T-helper 17 cell (primary cell): ENCODE measurements at regions not wholly inside any gene's neighbourhood (a gene's known extent, or its start where the extent isn't known, plus 50 kb on each side); places are given as distances from the start of the nearest gene placed in this dataset.

ENCODE experiments used
- ATAC-seq: fragments of 150-1000 bp; cut with Tn5 transposase; 2 replicates; pipeline ENCODE4 v1.10.0; 2021; ENCODE audit warnings: mild to moderate bottlenecking, moderate library complexity
- DNase-seq, 3 donors: peaks; one replicate each; pipeline versions ENCODE4 v3.0.0 to v3.0.0-alpha.2; 2020 to 2021
- H3K9me3 ChIP-seq: one replicate; pipeline ENCODE4 v1.7.0; 2013; ENCODE audit warnings: low read length, mild to moderate bottlenecking; ENCODE audit not compliant: control insufficient read depth, poor library complexity, severe bottlenecking
- H3K27ac Mint-ChIP-seq: one replicate; pipeline ENCODE4 v1.8.0; 2022; ENCODE audit warnings: mild to moderate bottlenecking, moderate library complexity, mixed read lengths
- H3K27me3 Mint-ChIP-seq: one replicate; pipeline ENCODE4 v1.8.0; 2022; ENCODE audit warnings: mixed read lengths
- H3K36me3 Mint-ChIP-seq: one replicate; pipeline ENCODE4 v1.8.0; 2022; ENCODE audit warnings: low read depth, mixed read lengths
- H3K4me1 Mint-ChIP-seq: one replicate; pipeline ENCODE4 v1.8.0; 2022; ENCODE audit warnings: mild to moderate bottlenecking, mixed read lengths
- H3K4me3 Mint-ChIP-seq: one replicate; pipeline ENCODE4 v1.8.0; 2022; ENCODE audit warnings: mild to moderate bottlenecking, moderate library complexity, mixed read lengths

DNA sequence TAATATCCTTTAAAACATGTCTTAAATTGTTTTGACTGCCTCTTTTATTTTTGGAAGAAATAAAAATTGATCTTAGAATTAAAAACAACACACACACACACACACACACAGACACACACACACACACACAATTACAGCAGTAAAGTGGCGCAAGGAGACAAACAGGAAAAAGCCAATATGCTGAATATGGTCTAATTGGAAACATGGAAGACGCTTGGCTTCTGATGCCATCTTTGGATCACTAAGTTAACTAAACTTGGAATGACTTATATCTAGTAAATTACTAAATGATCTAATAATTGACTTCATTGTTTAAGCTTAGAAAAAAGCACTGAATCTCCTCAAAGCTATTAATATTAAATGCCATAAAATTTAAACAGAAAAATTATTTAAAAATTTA, 1093.4 kb downstream of the ADGRL3 start:
- ATAC-seq, result no peak
- no peaks in the 10 kb centered on the region for H3K27me3 Mint-ChIP-seq
- no peak overlapping the region for H3K27ac Mint-ChIP-seq

DNA sequence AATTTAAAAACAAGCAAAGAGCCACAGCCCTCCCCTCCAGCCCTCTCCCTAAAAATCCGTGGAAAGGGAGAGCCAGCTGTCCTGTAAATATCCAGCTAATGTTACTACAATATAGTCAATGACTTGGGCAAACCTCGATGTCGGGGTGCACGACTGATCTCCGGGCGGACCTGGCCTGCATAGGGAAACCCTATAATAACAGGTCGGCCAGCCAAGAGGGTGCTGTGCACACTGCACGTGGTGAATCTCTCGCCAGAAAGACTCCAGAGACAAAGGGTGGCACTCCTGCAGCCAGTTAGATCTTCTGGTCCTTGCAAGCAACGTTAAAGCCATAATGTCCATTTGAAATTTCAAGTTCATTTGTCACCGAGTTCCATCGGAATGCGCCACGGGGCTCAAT, 1092.8 kb downstream of the ADGRL3 start:
- Mint-ChIP-seq H3K36me3 (no peaks in the 10 kb centered on the region), H3K27ac (no peak overlapping the region), H3K27me3 (no peaks in the 10 kb centered on the region), H3K4me1 (no peaks in the 10 kb centered on the region), H3K4me3 (no peak overlapping the region)
- H3K9me3 ChIP-seq, result peaks cover 3% of the 10 kb centered on the region
- no peak for ATAC-seq
- no peak for DNase-seq

More for the DNA sequence above, 1093.4 kb downstream of the ADGRL3 start:
- Mint-ChIP-seq H3K4me3 (no peak overlapping the region), H3K4me1 (no peaks in the 10 kb centered on the region), H3K36me3 (no peaks in the 10 kb centered on the region)
- H3K9me3 ChIP-seq, result peaks cover 3% of the 10 kb centered on the region
- DNase-seq, result no peak

DNA sequence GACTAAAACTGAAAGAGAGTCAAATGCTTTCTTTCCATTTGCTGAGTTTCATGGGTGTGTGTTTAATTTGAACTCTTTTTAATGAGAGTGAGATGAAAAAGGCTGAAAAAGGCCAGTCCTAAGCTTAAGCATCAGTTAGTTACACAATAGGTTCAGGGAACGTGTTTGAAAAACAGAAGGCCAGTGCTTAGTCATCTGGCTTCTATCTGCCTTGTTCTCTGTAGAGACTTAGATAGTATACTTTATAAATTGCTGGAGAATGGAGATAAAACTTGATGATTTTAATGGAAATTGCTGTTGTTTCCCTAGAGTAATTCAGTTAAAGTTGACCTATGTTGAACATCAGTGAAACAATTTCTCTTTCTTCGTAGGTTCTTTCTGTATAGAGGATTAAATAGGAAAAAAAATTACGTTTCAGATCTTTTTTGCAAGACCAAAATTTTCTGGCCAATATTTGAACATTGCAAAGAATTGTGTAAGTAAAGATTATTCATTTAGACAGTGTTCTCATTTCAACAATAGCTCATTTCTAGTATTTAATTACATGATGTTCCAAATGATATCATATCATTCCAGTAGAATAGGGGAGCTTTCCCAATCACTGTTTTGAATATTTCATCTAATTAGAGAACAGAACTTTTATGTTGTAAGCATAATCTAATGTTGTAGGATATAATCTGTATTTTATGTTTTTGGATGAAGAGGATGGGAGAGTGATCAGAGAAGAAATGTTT, 1088.8 kb downstream of the ADGRL3 start:
- Mint-ChIP-seq H3K4me1 (no peaks in the 10 kb centered on the region), H3K36me3 (no peaks in the 10 kb centered on the region), H3K27me3 (no peaks in the 10 kb centered on the region), H3K27ac (no peak overlapping the region), H3K4me3 (no peak overlapping the region)
- DNase-seq, result no peak
- ATAC-seq, result no peak
- no peaks in the 10 kb centered on the region for H3K9me3 ChIP-seq

DNA sequence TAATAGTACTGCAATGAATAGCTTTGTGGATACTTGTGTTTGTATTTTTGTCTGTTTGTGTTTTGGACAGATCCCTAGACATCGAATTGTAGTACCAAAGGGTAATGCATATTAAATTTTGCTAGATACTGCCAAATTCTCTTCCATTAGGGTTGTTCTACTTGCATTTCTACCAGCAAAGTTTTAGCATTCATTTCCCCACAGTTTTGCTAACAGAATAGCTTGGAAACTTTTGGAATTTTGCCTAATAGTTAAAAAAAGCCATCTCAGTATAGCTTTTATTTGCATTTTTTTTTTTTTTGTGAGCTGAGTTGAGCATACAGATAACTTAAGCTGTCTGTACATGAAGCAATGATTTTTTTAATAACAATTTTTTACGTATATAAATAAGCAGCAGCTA, 1084.9 kb downstream of the ADGRL3 start:
- Mint-ChIP-seq H3K27ac (no peak overlapping the region), H3K4me3 (no peak overlapping the region), H3K4me1 (no peaks in the 10 kb centered on the region), H3K36me3 (no peaks in the 10 kb centered on the region), H3K27me3 (no peaks in the 10 kb centered on the region)
- no peaks in the 10 kb centered on the region for H3K9me3 ChIP-seq
- DNase-seq, result no peak
- ATAC-seq, result no peak

- H3K27ac Mint-ChIP-seq, result no peak overlapping the region
- no peaks in the 10 kb centered on the region for H3K36me3 Mint-ChIP-seq
- ATAC-seq (no peak), DNase-seq (no peak)
- H3K4me3 Mint-ChIP-seq, result no peak overlapping the region
- no peaks in the 10 kb centered on the region for H3K9me3 ChIP-seq
- no peaks in the 10 kb centered on the region for H3K27me3 Mint-ChIP-seq
- no peaks in the 10 kb centered on the region for H3K4me1 Mint-ChIP-seq
Observed at GRCh38 chr4:62279689-62280088, 1079.6 kb downstream of the ADGRL3 start.

GRCh38 chr4:62275470-62275869, 1075.3 kb downstream of the ADGRL3 start:
- ATAC-seq (no peak), DNase-seq (no peak)
- no peaks in the 10 kb centered on the region for H3K4me1 Mint-ChIP-seq
- H3K36me3 Mint-ChIP-seq, result no peaks in the 10 kb centered on the region
- no peaks in the 10 kb centered on the region for H3K27me3 Mint-ChIP-seq
- no peak overlapping the region for H3K27ac Mint-ChIP-seq
- H3K9me3 ChIP-seq, result no peaks in the 10 kb centered on the region
- H3K4me3 Mint-ChIP-seq, result no peak overlapping the region

DNA sequence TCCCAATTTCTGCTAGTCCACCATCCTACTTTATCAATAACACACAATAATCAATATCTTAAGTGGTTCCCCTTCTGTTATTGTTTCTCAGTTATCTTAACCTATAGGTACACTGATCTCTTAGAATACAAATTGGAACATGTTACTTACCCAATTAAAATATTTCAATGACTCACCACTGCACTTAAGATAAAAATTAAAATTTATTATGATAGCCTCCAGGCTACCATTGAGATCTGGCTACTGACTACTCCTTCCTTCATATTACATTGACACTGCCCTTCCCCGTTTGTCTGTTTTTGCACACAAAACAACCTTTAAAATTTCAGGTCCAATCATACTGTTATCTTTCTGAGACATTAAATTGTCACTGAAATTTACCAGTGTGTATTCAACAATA, 1074.7 kb downstream of the ADGRL3 start:
- H3K27ac Mint-ChIP-seq, result no peak overlapping the region
- ATAC-seq, result no peak
- DNase-seq, result no peak
- no peak overlapping the region for H3K4me3 Mint-ChIP-seq
- no peaks in the 10 kb centered on the region for H3K9me3 ChIP-seq
- H3K4me1 Mint-ChIP-seq, result no peaks in the 10 kb centered on the region
- no peaks in the 10 kb centered on the region for H3K27me3 Mint-ChIP-seq
- H3K36me3 Mint-ChIP-seq, result no peaks in the 10 kb centered on the region

DNA sequence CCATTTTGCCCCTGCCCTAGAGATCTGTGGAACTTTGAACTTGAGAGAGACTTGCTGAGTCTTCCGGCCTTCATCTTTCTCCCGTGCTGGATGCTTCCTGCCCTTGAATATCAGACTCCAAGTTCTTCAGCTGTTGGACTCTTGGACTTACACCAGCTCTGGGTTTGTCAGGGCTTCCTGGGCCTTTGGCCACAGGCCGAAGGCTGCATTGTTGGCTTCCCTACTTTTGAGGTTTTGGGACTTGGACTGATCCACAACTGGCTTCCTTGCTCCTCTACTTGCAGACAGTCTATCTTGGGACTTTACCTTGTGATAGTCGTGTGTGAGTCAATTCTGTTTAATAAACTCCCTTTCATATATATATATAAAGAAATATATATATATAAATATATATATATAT, 1071.0 kb downstream of the ADGRL3 start:
- H3K27me3 Mint-ChIP-seq, result no peaks in the 10 kb centered on the region
- no peaks in the 10 kb centered on the region for H3K4me1 Mint-ChIP-seq
- H3K4me3 Mint-ChIP-seq, result no peak overlapping the region
- no peaks in the 10 kb centered on the region for H3K36me3 Mint-ChIP-seq
- ATAC-seq (no peak), DNase-seq (no peak)
- H3K9me3 ChIP-seq, result no peaks in the 10 kb centered on the region
- H3K27ac Mint-ChIP-seq, result no peak overlapping the region

GRCh38 chr4:62269918-62270317, 1069.8 kb downstream of the ADGRL3 start:
- no peaks in the 10 kb centered on the region for H3K9me3 ChIP-seq
- Mint-ChIP-seq H3K36me3 (no peaks in the 10 kb centered on the region), H3K27me3 (no peaks in the 10 kb centered on the region), H3K4me1 (no peaks in the 10 kb centered on the region), H3K27ac (no peak overlapping the region), H3K4me3 (no peak overlapping the region)
- DNase-seq, result no peak
- no peak for ATAC-seq

- DNase-seq (no peak), ATAC-seq (no peak)
- Mint-ChIP-seq H3K4me1 (no peaks in the 10 kb centered on the region), H3K27me3 (no peaks in the 10 kb centered on the region), H3K4me3 (no peak overlapping the region), H3K36me3 (no peaks in the 10 kb centered on the region), H3K27ac (no peak overlapping the region)
- peaks cover 2% of the 10 kb centered on the region for H3K9me3 ChIP-seq
Observed at GRCh38 chr4:62263454-62263853, 1063.3 kb downstream of the ADGRL3 start.

GRCh38 chr4:62262676-62263075, 1062.5 kb downstream of the ADGRL3 start:
- Mint-ChIP-seq H3K4me3 (no peak overlapping the region), H3K36me3 (no peaks in the 10 kb centered on the region), H3K27ac (no peak overlapping the region), H3K4me1 (no peaks in the 10 kb centered on the region), H3K27me3 (no peaks in the 10 kb centered on the region)
- no peak for ATAC-seq
- DNase-seq, result no peak
- peaks cover 2% of the 10 kb centered on the region for H3K9me3 ChIP-seq

DNA sequence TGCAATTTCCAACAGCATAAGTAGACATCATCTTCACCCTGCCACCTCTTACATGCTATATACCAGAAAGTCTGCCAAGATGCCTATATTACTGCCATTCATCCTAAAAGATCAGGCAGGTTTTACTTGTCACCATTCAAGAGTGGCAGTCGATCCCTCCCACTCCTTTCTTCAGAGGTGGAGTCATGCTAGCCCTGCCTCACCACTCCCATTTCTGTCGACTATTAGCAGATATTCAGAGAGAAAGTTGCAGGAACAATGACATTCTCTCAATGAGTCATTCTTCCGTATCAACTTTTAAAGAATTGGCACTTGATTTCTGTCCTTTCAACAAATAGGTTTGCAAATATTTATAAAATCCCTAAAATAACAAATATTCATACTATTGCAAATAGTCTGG, 1060.1 kb downstream of the ADGRL3 start:
- ATAC-seq (no peak), DNase-seq (no peak)
- H3K9me3 ChIP-seq, result peaks cover 2% of the 10 kb centered on the region
- no peaks in the 10 kb centered on the region for H3K36me3 Mint-ChIP-seq
- no peak overlapping the region for H3K4me3 Mint-ChIP-seq
- H3K27me3 Mint-ChIP-seq, result no peaks in the 10 kb centered on the region
- H3K27ac Mint-ChIP-seq, result no peak overlapping the region
- no peaks in the 10 kb centered on the region for H3K4me1 Mint-ChIP-seq

DNA sequence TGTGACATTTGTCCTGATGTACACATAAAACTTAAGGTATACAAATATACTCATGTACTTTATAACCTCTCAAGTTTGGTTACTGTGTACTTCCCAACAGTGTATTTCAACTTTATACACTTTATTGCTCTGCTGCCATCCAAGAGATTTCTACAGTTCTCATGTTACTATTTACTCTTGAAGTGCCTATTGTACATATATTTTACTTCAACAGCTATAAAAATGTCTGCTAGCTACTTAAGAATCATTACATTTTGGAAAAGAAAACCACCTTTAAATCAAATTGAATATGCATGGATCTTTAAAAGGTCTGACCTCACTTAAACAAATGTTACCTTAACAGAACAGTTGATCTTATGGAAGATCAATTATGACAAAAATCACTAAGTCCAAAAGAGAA, 1056.4 kb downstream of the ADGRL3 start:
- H3K9me3 ChIP-seq, result peaks cover 2% of the 10 kb centered on the region
- no peaks in the 10 kb centered on the region for H3K36me3 Mint-ChIP-seq
- DNase-seq (no peak), ATAC-seq (no peak)
- H3K4me3 Mint-ChIP-seq, result no peak overlapping the region
- H3K27ac Mint-ChIP-seq, result no peak overlapping the region
- no peaks in the 10 kb centered on the region for H3K27me3 Mint-ChIP-seq
- H3K4me1 Mint-ChIP-seq, result no peaks in the 10 kb centered on the region

DNA sequence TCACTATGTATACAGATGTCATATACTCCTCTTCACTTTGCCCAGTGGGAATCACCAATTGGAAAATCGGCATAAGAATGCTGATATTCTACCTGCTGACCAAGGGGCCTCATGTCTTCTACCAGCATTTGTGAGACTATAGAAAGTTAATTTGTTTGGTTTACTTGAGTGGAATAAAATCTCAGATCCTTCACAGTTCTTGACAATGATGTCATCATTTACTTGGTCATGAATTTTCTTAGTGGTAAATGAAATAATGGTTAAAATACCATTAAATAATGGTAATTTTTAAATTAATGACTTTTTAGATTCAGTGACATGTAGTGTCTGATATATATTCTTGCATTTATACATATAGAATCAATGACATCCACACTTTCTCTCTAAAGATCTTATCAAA, 1052.6 kb downstream of the ADGRL3 start:
- ATAC-seq (no peak), DNase-seq (no peak)
- H3K9me3 ChIP-seq, result no peaks in the 10 kb centered on the region
- no peaks in the 10 kb centered on the region for H3K27me3 Mint-ChIP-seq
- no peaks in the 10 kb centered on the region for H3K4me1 Mint-ChIP-seq
- no peak overlapping the region for H3K27ac Mint-ChIP-seq
- H3K36me3 Mint-ChIP-seq, result no peaks in the 10 kb centered on the region
- no peak overlapping the region for H3K4me3 Mint-ChIP-seq
